Activated CD4-positive, alpha-beta memory T cell treated with anti-CD3 and anti-CD28 coated beads, Interleukin-2, amount 10 ng/mL, durations not matched to agents 7 days and 5 days (primary cell): ENCODE measurements at regions not wholly inside any gene's neighbourhood (a gene's known extent, or its start where the extent isn't known, plus 50 kb on each side); places are given as distances from the start of the nearest gene placed in this dataset.

Experiments used
- CTCF ChIA-PET: fragments of 350-600 bp; sonication (Branson Sonifier 250); formaldehyde crosslinking; loops from one replicate; lab custom pipeline; 2021; ENCODE audit warnings: antibody characterized with exemption, inconsistent platforms; lab: Charles Lee
- POLR2A ChIA-PET: fragments of 350-600 bp; sonication (Branson Sonifier 250); formaldehyde crosslinking; loops from one replicate; lab custom pipeline; 2021; ENCODE audit warnings: antibody characterized with exemption; lab: Charles Lee
- DNase-seq: peaks from one replicate; pipeline ENCODE4 v3.0.0-alpha.2; 2020
- H3K27ac Mint-ChIP-seq: one replicate; pipeline ENCODE4 v1.8.0; 2021; ENCODE audit warnings: mild to moderate bottlenecking, mixed read lengths
- H3K27me3 Mint-ChIP-seq: one replicate; pipeline ENCODE4 v1.8.0; 2021; ENCODE audit warnings: mixed read lengths
- H3K36me3 Mint-ChIP-seq: one replicate; pipeline ENCODE4 v1.8.0; 2021; ENCODE audit warnings: low read depth, mixed read lengths
- H3K4me1 Mint-ChIP-seq: one replicate; pipeline ENCODE4 v1.8.0; 2021; ENCODE audit warnings: mixed read lengths
- H3K4me3 Mint-ChIP-seq: one replicate; pipeline ENCODE4 v1.8.0; 2021; ENCODE audit warnings: mild to moderate bottlenecking, mixed read lengths
- H3K9me3 Mint-ChIP-seq: one replicate; pipeline ENCODE4 v1.8.0; 2021; ENCODE audit warnings: mixed read lengths

GRCh38 chr3:35966629-35967464, 327.5 kb downstream of the ARPP21 start:
- POLR2A ChIA-PET: no interaction called here
- H3K27ac Mint-ChIP-seq: no peak overlapping the region
- no peaks in the 10 kb centered on the region for H3K9me3 Mint-ChIP-seq
- H3K27me3 Mint-ChIP-seq: no peaks in the 10 kb centered on the region
- no peak overlapping the region for H3K4me3 Mint-ChIP-seq
- H3K4me1 Mint-ChIP-seq: no peaks in the 10 kb centered on the region
- DNase-seq: no peak
- CTCF ChIA-PET: interaction anchor here (1.9 kb wide), 1 partner anchor 734 kb away, joined by 5 read pairs; no protein-coding TSS in a partner anchor
- no peaks in the 10 kb centered on the region for H3K36me3 Mint-ChIP-seq

DNA sequence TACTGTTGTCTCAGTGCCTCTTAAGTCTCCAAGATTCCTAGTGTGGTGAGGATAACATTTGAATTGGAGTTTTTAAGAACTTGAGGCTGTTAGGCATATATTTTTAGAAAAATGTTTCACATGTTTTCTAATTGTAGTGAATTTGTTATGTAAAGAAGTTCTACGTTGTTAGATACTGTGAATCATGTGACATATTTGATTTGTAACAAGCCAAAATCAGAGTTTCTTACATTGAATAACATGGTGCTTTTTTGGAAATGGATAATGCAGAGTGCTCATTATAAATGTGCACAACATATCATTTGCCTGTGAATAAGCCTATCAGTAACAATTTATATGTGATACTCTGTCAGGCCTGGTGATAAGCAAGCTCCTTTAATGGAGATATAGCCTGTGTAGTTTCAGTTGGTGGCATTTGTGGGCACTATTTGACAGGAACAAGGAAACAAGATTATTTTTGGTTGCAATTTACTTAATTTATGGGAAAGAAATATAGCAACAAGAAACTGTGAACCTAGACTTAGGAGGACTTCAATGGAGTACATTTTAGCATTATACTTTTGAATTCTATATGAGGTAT, 328.8 kb downstream of the ARPP21 start:
- POLR2A ChIA-PET: no interaction called here
- no peaks in the 10 kb centered on the region for H3K27me3 Mint-ChIP-seq
- no peak overlapping the region for H3K4me3 Mint-ChIP-seq

DNA sequence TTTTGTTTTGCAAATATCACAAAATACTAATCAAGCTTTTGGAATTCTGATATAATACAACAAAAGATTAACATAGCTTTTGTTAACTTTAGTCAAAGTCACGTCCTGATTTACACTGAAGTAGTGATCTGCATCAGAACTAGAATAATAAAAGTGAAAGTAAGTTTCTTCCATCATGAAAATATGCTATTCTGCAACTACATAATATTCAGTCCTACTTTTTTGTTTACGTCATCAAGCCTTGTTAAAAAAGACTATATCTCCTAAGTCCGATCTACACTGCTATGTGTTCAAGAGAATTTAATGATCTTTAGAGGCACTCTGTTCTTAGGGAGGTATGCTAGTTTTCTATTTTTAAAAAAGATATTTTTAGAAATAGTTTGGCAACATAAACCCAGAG, 330.1 kb downstream of the ARPP21 start:
- H3K4me1 Mint-ChIP-seq: no peaks in the 10 kb centered on the region
- no peaks in the 10 kb centered on the region for H3K9me3 Mint-ChIP-seq
- ChIA-PET POLR2A (no interaction called here), CTCF (no interaction called here)
- no peak overlapping the region for H3K4me3 Mint-ChIP-seq
- no peak for DNase-seq
- no peak overlapping the region for H3K27ac Mint-ChIP-seq
- H3K27me3 Mint-ChIP-seq: no peaks in the 10 kb centered on the region
- no peaks in the 10 kb centered on the region for H3K36me3 Mint-ChIP-seq

More for the DNA sequence above, 328.8 kb downstream of the ARPP21 start:
- Mint-ChIP-seq H3K36me3 (no peaks in the 10 kb centered on the region), H3K27ac (no peak overlapping the region), H3K4me1 (no peaks in the 10 kb centered on the region), H3K9me3 (no peaks in the 10 kb centered on the region)
- no peak for DNase-seq
- CTCF ChIA-PET: no interaction called here

GRCh38 chr3:35970793-35971192, 331.5 kb downstream of the ARPP21 start:
- ChIA-PET POLR2A (no interaction called here), CTCF (no interaction called here)
- DNase-seq: no peak
- Mint-ChIP-seq H3K36me3 (no peaks in the 10 kb centered on the region), H3K27ac (no peak overlapping the region), H3K4me3 (no peak overlapping the region), H3K4me1 (no peaks in the 10 kb centered on the region), H3K9me3 (no peaks in the 10 kb centered on the region), H3K27me3 (no peaks in the 10 kb centered on the region)

- ChIA-PET CTCF (no interaction called here), POLR2A (no interaction called here)
- Mint-ChIP-seq H3K27ac (no peak overlapping the region), H3K27me3 (no peaks in the 10 kb centered on the region), H3K9me3 (no peaks in the 10 kb centered on the region), H3K4me1 (no peaks in the 10 kb centered on the region), H3K36me3 (no peaks in the 10 kb centered on the region), H3K4me3 (no peak overlapping the region)
- no peak for DNase-seq
Observed at GRCh38 chr3:35971686-35972085, 332.4 kb downstream of the ARPP21 start.

DNA sequence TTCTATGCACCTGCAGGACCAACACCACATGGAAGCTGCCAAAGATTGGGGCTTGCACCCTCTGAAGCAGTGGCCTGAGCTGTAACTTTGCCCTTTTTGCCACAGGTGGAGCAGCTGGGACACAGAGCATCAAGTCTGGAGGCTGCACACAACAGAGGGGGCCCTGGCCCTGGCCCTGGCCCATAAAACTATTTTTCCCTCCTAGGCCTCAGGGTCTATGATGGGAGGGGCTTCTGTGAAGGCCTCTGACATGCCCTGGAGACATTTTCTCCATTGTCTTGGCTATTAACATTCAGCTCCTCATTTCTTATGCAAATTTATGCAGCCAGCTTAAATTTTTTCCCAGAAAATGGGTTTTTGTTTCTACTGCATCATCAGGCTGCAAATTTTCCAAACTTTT, 335.5 kb downstream of the ARPP21 start:
- Mint-ChIP-seq H3K9me3 (no peaks in the 10 kb centered on the region), H3K4me1 (no peaks in the 10 kb centered on the region), H3K27me3 (no peaks in the 10 kb centered on the region), H3K36me3 (no peaks in the 10 kb centered on the region), H3K4me3 (no peak overlapping the region), H3K27ac (no peak overlapping the region)
- no peak for DNase-seq
- ChIA-PET POLR2A (no interaction called here), CTCF (no interaction called here)

DNA sequence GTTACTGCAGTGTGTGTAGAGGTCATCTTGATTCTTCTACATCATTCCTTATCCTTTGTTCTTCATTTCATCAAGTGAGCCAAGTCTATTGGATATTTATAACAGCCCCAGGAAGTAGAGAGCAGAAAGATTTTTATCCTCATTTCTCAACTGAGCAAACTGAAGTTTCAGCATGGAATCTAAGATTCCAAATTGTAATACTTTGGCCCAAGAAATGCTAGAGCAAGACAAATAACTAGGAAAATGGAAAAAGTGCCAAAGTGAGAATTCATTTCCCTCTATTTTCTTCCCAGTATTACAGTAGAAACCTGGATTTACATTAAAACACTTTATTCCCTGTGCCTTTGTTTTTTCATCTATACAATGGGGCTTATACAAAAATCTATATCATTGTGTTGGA, 346.8 kb downstream of the ARPP21 start:
- no peaks in the 10 kb centered on the region for H3K27me3 Mint-ChIP-seq
- no peak overlapping the region for H3K4me3 Mint-ChIP-seq
- POLR2A ChIA-PET: no interaction called here
- H3K9me3 Mint-ChIP-seq: no peaks in the 10 kb centered on the region
- H3K4me1 Mint-ChIP-seq: no peaks in the 10 kb centered on the region
- no peaks in the 10 kb centered on the region for H3K36me3 Mint-ChIP-seq
- H3K27ac Mint-ChIP-seq: no peak overlapping the region
- CTCF ChIA-PET: no interaction called here
- no peak for DNase-seq

DNA sequence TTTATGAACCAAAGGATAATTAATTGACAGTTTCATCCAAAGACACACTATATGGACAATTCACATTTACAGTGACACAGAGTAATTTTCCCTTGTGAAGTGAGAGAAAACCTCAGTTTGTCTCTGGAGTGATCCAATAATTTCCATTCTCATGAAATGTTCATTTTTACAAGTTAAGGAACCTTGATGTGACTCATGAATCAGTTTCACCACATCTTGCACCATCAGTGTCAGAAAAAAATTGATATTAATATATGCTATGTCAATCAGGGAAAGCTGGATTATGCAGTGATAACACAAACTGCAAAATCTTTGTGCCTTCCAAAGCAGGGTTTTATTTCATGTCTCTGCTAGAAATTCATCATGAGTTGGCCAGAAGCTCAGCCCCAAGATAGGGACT, 348.1 kb downstream of the ARPP21 start:
- H3K4me1 Mint-ChIP-seq: no peaks in the 10 kb centered on the region
- POLR2A ChIA-PET: no interaction called here
- no peak for DNase-seq
- H3K27me3 Mint-ChIP-seq: no peaks in the 10 kb centered on the region
- H3K36me3 Mint-ChIP-seq: no peaks in the 10 kb centered on the region
- no peak overlapping the region for H3K27ac Mint-ChIP-seq
- CTCF ChIA-PET: no interaction called here
- H3K4me3 Mint-ChIP-seq: no peak overlapping the region
- no peaks in the 10 kb centered on the region for H3K9me3 Mint-ChIP-seq

DNA sequence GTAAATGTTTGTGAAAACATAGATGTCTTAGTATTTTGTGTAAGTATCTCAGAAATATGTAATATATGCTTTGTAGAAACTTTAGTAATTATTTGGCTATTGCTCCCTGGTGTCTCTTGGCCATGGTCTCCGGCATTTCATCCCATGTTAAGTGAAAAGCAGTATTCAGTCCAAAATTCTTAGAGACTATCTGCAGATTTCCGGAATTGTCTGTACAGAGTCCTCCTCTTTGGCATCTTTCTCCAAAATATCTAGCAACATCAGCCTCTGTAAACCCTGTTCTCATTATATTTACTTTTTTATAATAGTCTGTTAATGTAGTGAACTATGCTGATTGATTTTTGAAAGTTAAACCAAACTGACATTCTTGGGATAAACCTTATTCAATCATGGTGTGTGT, 352.7 kb downstream of the ARPP21 start:
- ChIA-PET CTCF (no interaction called here), POLR2A (no interaction called here)
- no peak overlapping the region for H3K27ac Mint-ChIP-seq
- H3K27me3 Mint-ChIP-seq: no peaks in the 10 kb centered on the region
- H3K36me3 Mint-ChIP-seq: no peaks in the 10 kb centered on the region
- H3K4me1 Mint-ChIP-seq: no peaks in the 10 kb centered on the region
- peaks cover 2% of the 10 kb centered on the region for H3K9me3 Mint-ChIP-seq
- no peak overlapping the region for H3K4me3 Mint-ChIP-seq
- no peak for DNase-seq

DNA sequence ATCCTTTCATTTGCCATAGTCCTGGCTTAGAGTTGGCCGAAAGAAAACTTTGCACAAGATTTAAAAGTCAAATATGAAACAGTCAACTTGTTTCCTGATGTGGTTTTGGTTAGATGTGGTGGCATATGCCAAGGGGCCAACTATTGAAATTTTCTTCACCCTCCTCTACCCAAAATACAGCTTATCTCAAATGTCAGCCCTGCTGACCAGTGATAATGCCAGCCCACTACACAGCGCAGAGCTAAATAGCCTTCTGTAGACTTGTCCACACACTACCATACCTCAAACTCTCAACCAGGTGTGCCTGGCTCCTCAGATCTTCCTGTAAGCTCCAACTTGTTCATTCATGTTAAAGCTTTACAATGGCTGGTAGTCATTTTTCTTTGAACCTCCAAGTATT, 368.5 kb upstream of the STAC start:
- POLR2A ChIA-PET: no interaction called here
- peaks cover 3% of the 10 kb centered on the region for H3K9me3 Mint-ChIP-seq
- H3K36me3 Mint-ChIP-seq: no peaks in the 10 kb centered on the region
- no peak overlapping the region for H3K27ac Mint-ChIP-seq
- H3K4me3 Mint-ChIP-seq: no peak overlapping the region
- H3K4me1 Mint-ChIP-seq: no peaks in the 10 kb centered on the region
- CTCF ChIA-PET: no interaction called here
- no peaks in the 10 kb centered on the region for H3K27me3 Mint-ChIP-seq
- no peak for DNase-seq

GRCh38 chr3:36013425-36013824, 366.9 kb upstream of the STAC start:
- no peak for DNase-seq
- H3K27ac Mint-ChIP-seq: no peak overlapping the region
- no peaks in the 10 kb centered on the region for H3K4me1 Mint-ChIP-seq
- H3K9me3 Mint-ChIP-seq: peaks cover 3% of the 10 kb centered on the region
- no peaks in the 10 kb centered on the region for H3K36me3 Mint-ChIP-seq
- ChIA-PET CTCF (no interaction called here), POLR2A (no interaction called here)
- no peak overlapping the region for H3K4me3 Mint-ChIP-seq
- no peaks in the 10 kb centered on the region for H3K27me3 Mint-ChIP-seq

DNA sequence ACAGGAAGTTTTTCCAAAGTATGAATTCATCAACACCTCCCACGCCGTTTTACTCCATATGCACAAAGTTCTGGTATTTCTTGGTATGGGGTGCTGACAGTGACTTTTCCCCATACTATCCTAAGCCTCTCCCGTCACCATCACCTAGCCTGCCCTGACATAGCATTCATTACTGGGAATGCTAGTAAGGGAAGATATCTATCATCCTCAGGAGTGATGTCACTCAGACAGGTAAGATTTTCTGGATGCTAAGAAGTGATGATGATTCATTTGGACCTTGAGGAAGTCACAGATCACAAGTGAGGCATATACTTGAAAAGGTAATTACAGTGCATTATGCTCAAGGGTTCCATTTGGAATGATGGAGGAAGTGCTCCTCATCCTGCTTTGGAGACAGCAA, 355.1 kb upstream of the STAC start:
- H3K27ac Mint-ChIP-seq: no peak overlapping the region
- no peaks in the 10 kb centered on the region for H3K4me1 Mint-ChIP-seq
- H3K4me3 Mint-ChIP-seq: no peak overlapping the region
- DNase-seq: no peak
- ChIA-PET POLR2A (no interaction called here), CTCF (no interaction called here)
- H3K36me3 Mint-ChIP-seq: no peaks in the 10 kb centered on the region
- no peaks in the 10 kb centered on the region for H3K27me3 Mint-ChIP-seq
- H3K9me3 Mint-ChIP-seq: peaks cover 10% of the 10 kb centered on the region

GRCh38 chr3:36032180-36033047, 347.9 kb upstream of the STAC start:
- Mint-ChIP-seq H3K27me3 (no peaks in the 10 kb centered on the region), H3K4me1 (no peaks in the 10 kb centered on the region), H3K27ac (no peak overlapping the region), H3K9me3 (no peaks in the 10 kb centered on the region), H3K4me3 (no peak overlapping the region), H3K36me3 (no peaks in the 10 kb centered on the region)
- CTCF ChIA-PET: no interaction called here
- POLR2A ChIA-PET: no interaction called here
- no peak for DNase-seq
